ENCODE measurements at regions not wholly inside any gene's neighbourhood (a gene's known extent, or its start where the extent isn't known, plus 50 kb on each side); places are given as distances from the start of the nearest gene placed in this dataset.

- Histone ChIP-seq H3K27ac (no peak overlapping the region), H3K4me3 (ENCODE audit: low read depth, low read length) (no peak overlapping the region), H3K36me3 (replicated peaks) (no peaks in the 10 kb centered on the region), H3K27me3 (replicated peaks) (no peaks in the 10 kb centered on the region)
- in situ Hi-C loops (cut with HindIII; ENCODE audit: low pct_ligation_motif_present, low sequenced_read_pairs): no loop called here
- TF ChIP-seq CTCF (IDR thresholded peaks at IDR 0.05; ENCODE audit: low read depth, low read length, missing control alignments): no peak
- no peak for DNase-seq
Observed at GRCh38 chr13:33340631-33341030, 55.1 kb upstream of the STARD13 start.

GRCh38 chr13:33341861-33342452, 56.4 kb upstream of the STARD13 start:
- no peak for DNase-seq
- Histone ChIP-seq H3K36me3 (replicated peaks) (no peaks in the 10 kb centered on the region), H3K27ac (no peak overlapping the region), H3K4me3 (ENCODE audit: low read depth, low read length) (no peak overlapping the region), H3K27me3 (replicated peaks) (no peaks in the 10 kb centered on the region)
- TF ChIP-seq CTCF (IDR thresholded peaks at IDR 0.05; ENCODE audit: low read depth, low read length, missing control alignments): no peak
- in situ Hi-C loops (cut with HindIII; ENCODE audit: low pct_ligation_motif_present, low sequenced_read_pairs): no loop called here

GRCh38 chr13:33345842-33346241, 60.3 kb upstream of the STARD13 start:
- H3K4me3 ChIP-seq (ENCODE audit: low read depth, low read length): no peak overlapping the region
- no peaks in the 10 kb centered on the region for H3K36me3 ChIP-seq (replicated peaks)
- no peaks in the 10 kb centered on the region for H3K27me3 ChIP-seq (replicated peaks)
- no peak for TF ChIP-seq CTCF (IDR thresholded peaks at IDR 0.05; ENCODE audit: low read depth, low read length, missing control alignments)
- no peak overlapping the region for H3K27ac ChIP-seq
- in situ Hi-C loops (cut with HindIII; ENCODE audit: low pct_ligation_motif_present, low sequenced_read_pairs): no loop called here
- no peak for DNase-seq

GRCh38 chr13:33347861-33348260, 62.3 kb upstream of the STARD13 start:
- no peak for TF ChIP-seq CTCF (IDR thresholded peaks at IDR 0.05; ENCODE audit: low read depth, low read length, missing control alignments)
- Histone ChIP-seq H3K36me3 (replicated peaks) (no peaks in the 10 kb centered on the region), H3K27me3 (replicated peaks) (no peaks in the 10 kb centered on the region), H3K4me3 (ENCODE audit: low read depth, low read length) (no peak overlapping the region), H3K27ac (no peak overlapping the region)
- in situ Hi-C loops (cut with HindIII; ENCODE audit: low pct_ligation_motif_present, low sequenced_read_pairs): no loop called here
- DNase-seq: no peak

GRCh38 chr13:33348366-33348765, 62.8 kb upstream of the STARD13 start:
- in situ Hi-C loops (cut with HindIII; ENCODE audit: low pct_ligation_motif_present, low sequenced_read_pairs): no loop called here
- H3K36me3 ChIP-seq (replicated peaks): no peaks in the 10 kb centered on the region
- no peak for DNase-seq
- TF ChIP-seq CTCF (IDR thresholded peaks at IDR 0.05; ENCODE audit: low read depth, low read length, missing control alignments): no peak
- no peak overlapping the region for H3K27ac ChIP-seq
- no peak overlapping the region for H3K4me3 ChIP-seq (ENCODE audit: low read depth, low read length)
- no peaks in the 10 kb centered on the region for H3K27me3 ChIP-seq (replicated peaks)
